WTC11 (cell line): ENCODE measurements at regions not wholly inside any gene's neighbourhood (a gene's known extent, or its start where the extent isn't known, plus 50 kb on each side); places are given as distances from the start of the nearest gene placed in this dataset.

Experiments used
- ATAC-seq: fragments of 200-7000 bp; cut with Tn5 transposase; 2 replicates; pipeline ENCODE4 v1.10.0; 2021; ENCODE audit warnings: mild to moderate bottlenecking, moderate library complexity
- CTCF ChIA-PET: fragments of 300-600 bp; sonication (Branson Sonifier 250); formaldehyde crosslinking; loops from one replicate; lab custom pipeline; 2021; ENCODE audit warnings: antibody characterized with exemption; lab: Charles Lee
- POLR2A ChIA-PET: fragments of 350-600 bp; sonication (Branson Sonifier 250); formaldehyde crosslinking; loops from one replicate; lab custom pipeline; 2021; ENCODE audit warnings: antibody characterized with exemption; lab: Charles Lee
- DNase-seq: peaks from one replicate; pipeline ENCODE4 v3.0.0; 2021; ENCODE audit warnings: low spot score
- H3K27ac Mint-ChIP-seq: 2 replicates; pipeline ENCODE4 v1.8.0; 2021; ENCODE audit warnings: mixed read lengths
- H3K27me3 Mint-ChIP-seq: 2 replicates; pipeline ENCODE4 v1.8.0; 2021; ENCODE audit warnings: low read depth, mild to moderate bottlenecking, moderate library complexity, mixed read lengths
- H3K36me3 Mint-ChIP-seq: 2 replicates; pipeline ENCODE4 v1.8.0; 2021; ENCODE audit warnings: mixed read lengths
- H3K4me1 Mint-ChIP-seq: 2 replicates; pipeline ENCODE4 v1.8.0; 2022; ENCODE audit warnings: mixed read lengths
- H3K4me3 Mint-ChIP-seq: 2 replicates; pipeline ENCODE4 v1.8.0; 2021; ENCODE audit warnings: mild to moderate bottlenecking, moderate library complexity, mixed read lengths
- H3K9me3 Mint-ChIP-seq: 2 replicates; pipeline ENCODE4 v1.8.0; 2021; ENCODE audit warnings: mixed read lengths
- ATF3 ChIP-seq: sonication (generic); formaldehyde crosslinking; conservative IDR thresholded peaks from 2 replicates; pipeline ENCODE4 v1.8.1; 2022; ENCODE audit warnings: mild to moderate bottlenecking, missing genetic modification reagents
- ATF6 ChIP-seq: sonication (generic); formaldehyde crosslinking; IDR thresholded peaks from 2 replicates; pipeline ENCODE4 v1.8.1; 2023; ENCODE audit warnings: mild to moderate bottlenecking, missing genetic modification reagents
- CREB1 ChIP-seq: sonication (generic); formaldehyde crosslinking; IDR thresholded peaks from 2 replicates; pipeline ENCODE4 v1.8.0; 2023; ENCODE audit warnings: mild to moderate bottlenecking, missing genetic modification reagents
- GRHL2 ChIP-seq: fragments of 250-450 bp; sonication (Bioruptor Pico); IDR thresholded peaks from 2 replicates; pipeline ENCODE4 v1.8.0; 2022; ENCODE audit warnings: mild to moderate bottlenecking, moderate library complexity; ENCODE audit not compliant: insufficient replicate concordance, severe bottlenecking
- IRF1 ChIP-seq: sonication (generic); formaldehyde crosslinking; IDR thresholded peaks from 2 replicates; pipeline ENCODE4 v1.8.0; 2023; ENCODE audit warnings: missing genetic modification reagents
- MAX ChIP-seq: sonication (generic); formaldehyde crosslinking; IDR thresholded peaks from 2 replicates; pipeline ENCODE4 v1.8.0; 2022; ENCODE audit warnings: mild to moderate bottlenecking, missing genetic modification reagents
- MXD4 ChIP-seq: fragments of 250-450 bp; sonication (Bioruptor Pico); IDR thresholded peaks from 2 replicates; pipeline ENCODE4 v1.8.0; 2021; ENCODE audit warnings: mild to moderate bottlenecking, moderate library complexity, borderline replicate concordance
- NFYB ChIP-seq: sonication (generic); formaldehyde crosslinking; conservative IDR thresholded peaks from 2 replicates; pipeline ENCODE4 v1.8.0; 2022; ENCODE audit warnings: low read depth, missing genetic modification reagents
- NR2C2 ChIP-seq: sonication (generic); formaldehyde crosslinking; IDR thresholded peaks from 2 replicates; pipeline ENCODE4 v1.8.0; 2022; ENCODE audit warnings: mild to moderate bottlenecking, missing genetic modification reagents
- OVOL2 ChIP-seq: fragments of 250-450 bp; sonication (Bioruptor Pico); IDR thresholded peaks from 2 replicates; pipeline ENCODE4 v1.9.0; 2021; ENCODE audit warnings: mild to moderate bottlenecking, borderline replicate concordance
- RORB ChIP-seq: fragments of 250-450 bp; sonication (Bioruptor Pico); IDR thresholded peaks from 2 replicates; pipeline ENCODE4 v1.9.0; 2021; ENCODE audit warnings: mild to moderate bottlenecking
- TEAD1 ChIP-seq: sonication (generic); formaldehyde crosslinking; IDR thresholded peaks from 2 replicates; pipeline ENCODE4 v1.8.0; 2022; ENCODE audit warnings: mild to moderate bottlenecking, missing genetic modification reagents
- ZNF281 ChIP-seq: sonication (generic); formaldehyde crosslinking; IDR thresholded peaks from 2 replicates; pipeline ENCODE4 v1.8.0; 2023; ENCODE audit warnings: mild to moderate bottlenecking, missing genetic modification reagents
- ZNF396 ChIP-seq: fragments of 250-450 bp; sonication (Bioruptor Pico); IDR thresholded peaks from 2 replicates; pipeline ENCODE4 v1.8.0; 2021; ENCODE audit warnings: mild to moderate bottlenecking, moderate library complexity, borderline replicate concordance
- ZNF423 ChIP-seq: fragments of 250-450 bp; sonication (Bioruptor Pico); IDR thresholded peaks from 2 replicates; pipeline ENCODE4 v2.1.2; 2022; ENCODE audit warnings: mild to moderate bottlenecking, moderate library complexity
- ZNF512 ChIP-seq: sonication (generic); formaldehyde crosslinking; IDR thresholded peaks from 2 replicates; pipeline ENCODE4 v1.8.1; 2022; ENCODE audit warnings: missing genetic modification reagents, borderline replicate concordance
- TF ChIP-seq, protein P1 (sequence below): fragments of 250-450 bp; sonication (Bioruptor Pico); IDR thresholded peaks from 2 replicates; pipeline ENCODE4 v2.1.2; 2022; ENCODE audit warnings: mild to moderate bottlenecking, moderate library complexity
- TF ChIP-seq, protein P2 (sequence below): sonication (generic); formaldehyde crosslinking; conservative IDR thresholded peaks from 2 replicates; pipeline ENCODE4 v1.8.1; 2023; ENCODE audit warnings: mild to moderate bottlenecking, low read depth, missing genetic modification reagents, moderate library complexity
- TF ChIP-seq, protein P3 (sequence below): fragments of 200-600 bp; IDR thresholded peaks from 2 replicates; pipeline ENCODE4 v1.8.0; 2022; ENCODE audit warnings: antibody characterized with exemption
- TF ChIP-seq, protein P4 (sequence below): sonication (generic); formaldehyde crosslinking; IDR thresholded peaks from 2 replicates; pipeline ENCODE4 v1.8.1; 2023; ENCODE audit warnings: mild to moderate bottlenecking, missing genetic modification reagents, moderate library complexity

DNA sequence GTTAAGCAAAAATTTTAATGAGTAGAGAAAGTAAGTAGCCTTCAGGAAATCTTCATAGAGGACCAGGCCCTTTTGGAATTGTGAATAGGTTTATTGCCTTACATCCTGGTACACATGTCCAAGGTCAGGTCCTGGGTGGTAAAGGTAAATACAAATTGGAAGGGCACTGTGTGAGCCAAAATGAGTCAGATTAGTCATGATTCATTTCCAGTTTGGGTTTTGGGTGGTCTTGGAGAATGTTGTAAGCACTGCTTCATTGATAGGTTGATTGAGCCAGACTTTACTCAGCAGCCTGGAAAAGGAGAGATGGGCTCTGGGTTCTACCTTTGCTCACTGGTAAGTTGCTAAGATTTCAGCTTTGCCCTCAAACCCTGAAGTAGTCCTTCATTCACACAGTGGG is 82.5 kb upstream of the ZNF169 start (continued):
- TF ChIP-seq, protein P1, sequence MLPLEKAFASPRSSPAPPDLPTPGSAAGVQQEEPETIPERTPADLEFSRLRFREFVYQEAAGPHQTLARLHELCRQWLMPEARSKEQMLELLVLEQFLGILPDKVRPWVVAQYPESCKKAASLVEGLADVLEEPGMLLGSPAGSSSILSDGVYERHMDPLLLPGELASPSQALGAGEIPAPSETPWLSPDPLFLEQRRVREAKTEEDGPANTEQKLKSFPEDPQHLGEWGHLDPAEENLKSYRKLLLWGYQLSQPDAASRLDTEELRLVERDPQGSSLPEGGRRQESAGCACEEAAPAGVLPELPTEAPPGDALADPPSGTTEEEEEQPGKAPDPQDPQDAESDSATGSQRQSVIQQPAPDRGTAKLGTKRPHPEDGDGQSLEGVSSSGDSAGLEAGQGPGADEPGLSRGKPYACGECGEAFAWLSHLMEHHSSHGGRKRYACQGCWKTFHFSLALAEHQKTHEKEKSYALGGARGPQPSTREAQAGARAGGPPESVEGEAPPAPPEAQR, result no peak
- TF ChIP-seq, all 79 proteins: peak for 0

DNA sequence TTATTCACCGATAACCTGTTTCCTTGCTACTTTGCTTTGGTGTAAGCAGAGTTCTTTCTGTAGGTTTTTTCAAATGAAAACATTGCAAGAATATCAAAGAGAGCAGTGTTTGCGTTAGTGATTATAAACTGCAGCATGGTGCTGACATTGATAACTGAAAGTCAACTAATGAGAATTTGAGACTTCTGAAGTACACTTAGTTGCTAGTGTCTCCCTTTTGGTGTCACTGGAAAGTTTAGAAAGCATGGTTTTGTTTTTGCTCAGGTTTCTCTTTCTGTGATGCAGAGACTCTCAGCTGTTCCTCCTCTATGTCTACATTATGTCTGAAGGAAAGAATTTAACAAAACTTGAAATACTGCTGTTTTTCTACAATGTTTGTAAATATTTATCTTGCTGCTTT is 80.2 kb upstream of the ZNF169 start:
- ATAC-seq, result no peak
- Mint-ChIP-seq H3K27me3 (no peaks in the 10 kb centered on the region), H3K4me1 (peaks cover 42% of the 10 kb centered on the region), H3K27ac (peak overlapping the region; percentile 64), H3K4me3 (no peak overlapping the region), H3K9me3 (no peaks in the 10 kb centered on the region), H3K36me3 (peaks cover 48% of the 10 kb centered on the region)
- DNase-seq, result no peak
- POLR2A ChIA-PET, result no interaction called here
- CTCF ChIA-PET, result interaction anchor here (1.8 kb wide), 1 partner anchor 165 kb away, joined by 4 read pairs; no protein-coding TSS in a partner anchor
- no peak for TF ChIP-seq IRF1 (CRISPR knock-in tag)
- TF ChIP-seq, protein P2, sequence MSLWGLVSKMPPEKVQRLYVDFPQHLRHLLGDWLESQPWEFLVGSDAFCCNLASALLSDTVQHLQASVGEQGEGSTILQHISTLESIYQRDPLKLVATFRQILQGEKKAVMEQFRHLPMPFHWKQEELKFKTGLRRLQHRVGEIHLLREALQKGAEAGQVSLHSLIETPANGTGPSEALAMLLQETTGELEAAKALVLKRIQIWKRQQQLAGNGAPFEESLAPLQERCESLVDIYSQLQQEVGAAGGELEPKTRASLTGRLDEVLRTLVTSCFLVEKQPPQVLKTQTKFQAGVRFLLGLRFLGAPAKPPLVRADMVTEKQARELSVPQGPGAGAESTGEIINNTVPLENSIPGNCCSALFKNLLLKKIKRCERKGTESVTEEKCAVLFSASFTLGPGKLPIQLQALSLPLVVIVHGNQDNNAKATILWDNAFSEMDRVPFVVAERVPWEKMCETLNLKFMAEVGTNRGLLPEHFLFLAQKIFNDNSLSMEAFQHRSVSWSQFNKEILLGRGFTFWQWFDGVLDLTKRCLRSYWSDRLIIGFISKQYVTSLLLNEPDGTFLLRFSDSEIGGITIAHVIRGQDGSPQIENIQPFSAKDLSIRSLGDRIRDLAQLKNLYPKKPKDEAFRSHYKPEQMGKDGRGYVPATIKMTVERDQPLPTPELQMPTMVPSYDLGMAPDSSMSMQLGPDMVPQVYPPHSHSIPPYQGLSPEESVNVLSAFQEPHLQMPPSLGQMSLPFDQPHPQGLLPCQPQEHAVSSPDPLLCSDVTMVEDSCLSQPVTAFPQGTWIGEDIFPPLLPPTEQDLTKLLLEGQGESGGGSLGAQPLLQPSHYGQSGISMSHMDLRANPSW (CRISPR knock-in tag), result no peak
- TF ChIP-seq ZNF396 (CRISPR knock-in tag), result no peak
- no peak for TF ChIP-seq NR2C2 (CRISPR knock-in tag)
- TF ChIP-seq OVOL2, result no peak
- no peak for TF ChIP-seq MXD4
- TF ChIP-seq ZNF281, result no peak
- TF ChIP-seq, protein P3, sequence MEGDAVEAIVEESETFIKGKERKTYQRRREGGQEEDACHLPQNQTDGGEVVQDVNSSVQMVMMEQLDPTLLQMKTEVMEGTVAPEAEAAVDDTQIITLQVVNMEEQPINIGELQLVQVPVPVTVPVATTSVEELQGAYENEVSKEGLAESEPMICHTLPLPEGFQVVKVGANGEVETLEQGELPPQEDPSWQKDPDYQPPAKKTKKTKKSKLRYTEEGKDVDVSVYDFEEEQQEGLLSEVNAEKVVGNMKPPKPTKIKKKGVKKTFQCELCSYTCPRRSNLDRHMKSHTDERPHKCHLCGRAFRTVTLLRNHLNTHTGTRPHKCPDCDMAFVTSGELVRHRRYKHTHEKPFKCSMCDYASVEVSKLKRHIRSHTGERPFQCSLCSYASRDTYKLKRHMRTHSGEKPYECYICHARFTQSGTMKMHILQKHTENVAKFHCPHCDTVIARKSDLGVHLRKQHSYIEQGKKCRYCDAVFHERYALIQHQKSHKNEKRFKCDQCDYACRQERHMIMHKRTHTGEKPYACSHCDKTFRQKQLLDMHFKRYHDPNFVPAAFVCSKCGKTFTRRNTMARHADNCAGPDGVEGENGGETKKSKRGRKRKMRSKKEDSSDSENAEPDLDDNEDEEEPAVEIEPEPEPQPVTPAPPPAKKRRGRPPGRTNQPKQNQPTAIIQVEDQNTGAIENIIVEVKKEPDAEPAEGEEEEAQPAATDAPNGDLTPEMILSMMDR, result no peak
- no peak for TF ChIP-seq ATF3
- no peak for TF ChIP-seq TEAD1
- no peak for TF ChIP-seq NFYB
- TF ChIP-seq MAX (CRISPR knock-in tag), result no peak
- no peak for TF ChIP-seq RORB (CRISPR knock-in tag)
- TF ChIP-seq, protein P4, sequence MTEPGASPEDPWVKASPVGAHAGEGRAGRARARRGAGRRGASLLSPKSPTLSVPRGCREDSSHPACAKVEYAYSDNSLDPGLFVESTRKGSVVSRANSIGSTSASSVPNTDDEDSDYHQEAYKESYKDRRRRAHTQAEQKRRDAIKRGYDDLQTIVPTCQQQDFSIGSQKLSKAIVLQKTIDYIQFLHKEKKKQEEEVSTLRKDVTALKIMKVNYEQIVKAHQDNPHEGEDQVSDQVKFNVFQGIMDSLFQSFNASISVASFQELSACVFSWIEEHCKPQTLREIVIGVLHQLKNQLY, result no peak
- TF ChIP-seq ATF6, result no peak
- no peak for TF ChIP-seq CREB1 (CRISPR knock-in tag)
- no peak for TF ChIP-seq ZNF512 (CRISPR knock-in tag)
- TF ChIP-seq GRHL2 (CRISPR knock-in tag), result no peak
- TF ChIP-seq ZNF423 (CRISPR knock-in tag), result no peak
